Prostate gland (tissue), 2 donors: ENCODE measurements at regions not wholly inside any gene's neighbourhood (a gene's known extent, or its start where the extent isn't known, plus 50 kb on each side); places are given as distances from the start of the nearest gene placed in this dataset.

Source experiments
- CTCF ChIP-seq, 4 experiments: fragments of 200-600 bp in 2 of 4; fragments of 450-650 bp in 2 of 4; sonication (generic) in 2 of 4; IDR thresholded peaks; 1 replicate in 3 of 4; 2 replicates in 1 of 4; pipeline ENCODE4 v1.5.1; 2016 to 2019; ENCODE audit warnings: antibody characterized with exemption in 4 of 4, mild to moderate bottlenecking in 2 of 4, moderate library complexity in 2 of 4
- POLR2A ChIP-seq: fragments of 450-650 bp; IDR thresholded peaks from one replicate; pipeline ENCODE4 v1.6.1; 2016; ENCODE audit warnings: antibody characterized with exemption, mild to moderate bottlenecking
- POLR2AphosphoS5 ChIP-seq: sonication (generic); formaldehyde crosslinking; IDR thresholded peaks from one replicate; pipeline ENCODE4 v1.6.1; 2017; ENCODE audit warnings: antibody characterized with exemption

- no peak for TF ChIP-seq POLR2A
- no peak for TF ChIP-seq POLR2AphosphoS5
- TF ChIP-seq CTCF (IDR thresholded peaks at IDR 0.05), result no peak
These were observed 263.1 kb upstream of the KLF3 start for GRCh38 chr4:38400946-38401345.
